ENCODE measurements at regions not wholly inside any gene's neighbourhood (a gene's known extent, or its start where the extent isn't known, plus 50 kb on each side); places are given as distances from the start of the nearest gene placed in this dataset.

DNA sequence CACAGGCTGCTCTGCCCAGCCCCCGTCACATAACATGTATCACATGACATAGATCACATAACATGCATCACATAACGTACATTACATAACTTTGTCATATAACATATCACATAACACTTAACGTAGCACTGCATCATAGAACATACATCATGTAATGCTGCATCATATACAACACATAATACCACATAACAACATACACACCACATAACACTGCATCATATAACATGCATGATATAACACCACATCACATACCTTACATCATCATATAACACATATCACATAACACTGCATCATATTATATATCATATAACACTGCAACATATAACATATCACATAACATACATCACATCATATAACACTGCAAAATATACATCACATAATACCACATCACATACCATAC is 83.8 kb downstream of the AXIN2 start:
- DNase-seq: no peak

DNA sequence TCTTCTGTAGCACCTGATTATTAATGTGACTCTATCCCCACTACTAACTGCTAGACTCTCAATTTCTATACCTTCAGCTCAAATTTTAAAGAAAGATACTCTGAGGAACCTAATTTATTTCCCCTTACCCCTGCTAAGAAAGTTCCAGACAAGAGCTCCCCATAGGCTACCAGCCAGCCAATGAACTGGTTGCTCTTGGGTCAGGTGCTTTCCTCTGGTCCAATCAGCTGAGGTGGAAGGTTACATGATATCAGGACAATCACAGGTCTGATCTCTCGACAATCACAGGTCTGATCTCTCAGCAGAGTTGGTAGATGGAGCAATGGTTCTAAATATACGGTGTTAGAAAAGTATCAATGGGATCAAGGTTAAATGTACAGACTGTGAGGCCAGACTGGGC is 86.8 kb downstream of the AXIN2 start:
- no peak for DNase-seq

DNA sequence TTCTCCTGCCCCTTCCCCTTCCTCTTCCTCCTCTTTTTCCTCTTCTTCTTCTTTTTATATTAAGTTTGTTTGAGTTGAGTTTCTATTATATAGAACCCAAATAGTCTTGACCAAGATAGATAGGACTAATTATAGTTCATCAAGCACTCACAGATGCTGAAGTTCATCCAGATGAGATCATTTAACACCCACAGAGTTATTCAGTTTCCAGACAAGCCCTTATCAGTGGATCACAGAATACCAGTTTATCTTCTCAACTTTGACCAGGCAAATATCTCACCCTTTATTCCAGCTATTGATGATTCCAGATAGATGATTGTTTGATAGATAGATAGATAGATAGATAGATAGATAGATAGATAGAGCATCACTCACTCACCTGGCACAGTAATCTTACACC is 87.5 kb downstream of the AXIN2 start:
- DNase-seq: no peak

DNA sequence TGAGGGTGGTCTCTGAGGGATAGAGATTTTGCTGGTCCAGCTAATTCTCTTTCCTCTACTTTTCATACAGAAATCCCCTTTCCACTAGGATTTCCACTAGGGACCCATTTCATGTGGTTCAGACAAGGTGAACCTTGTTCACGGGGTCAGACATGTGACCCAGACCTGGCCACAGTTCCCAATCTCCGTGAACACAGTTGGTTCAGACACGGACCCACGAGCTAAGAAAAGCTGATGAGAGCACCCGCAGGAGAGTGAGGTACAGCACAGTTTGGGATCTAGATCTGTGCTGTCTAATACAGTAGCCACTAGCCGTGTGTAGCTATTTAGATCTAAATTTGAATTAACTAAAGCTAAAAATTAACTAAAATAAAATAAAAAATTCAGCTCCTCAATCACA is 88.1 kb downstream of the AXIN2 start:
- no peak for DNase-seq

DNA sequence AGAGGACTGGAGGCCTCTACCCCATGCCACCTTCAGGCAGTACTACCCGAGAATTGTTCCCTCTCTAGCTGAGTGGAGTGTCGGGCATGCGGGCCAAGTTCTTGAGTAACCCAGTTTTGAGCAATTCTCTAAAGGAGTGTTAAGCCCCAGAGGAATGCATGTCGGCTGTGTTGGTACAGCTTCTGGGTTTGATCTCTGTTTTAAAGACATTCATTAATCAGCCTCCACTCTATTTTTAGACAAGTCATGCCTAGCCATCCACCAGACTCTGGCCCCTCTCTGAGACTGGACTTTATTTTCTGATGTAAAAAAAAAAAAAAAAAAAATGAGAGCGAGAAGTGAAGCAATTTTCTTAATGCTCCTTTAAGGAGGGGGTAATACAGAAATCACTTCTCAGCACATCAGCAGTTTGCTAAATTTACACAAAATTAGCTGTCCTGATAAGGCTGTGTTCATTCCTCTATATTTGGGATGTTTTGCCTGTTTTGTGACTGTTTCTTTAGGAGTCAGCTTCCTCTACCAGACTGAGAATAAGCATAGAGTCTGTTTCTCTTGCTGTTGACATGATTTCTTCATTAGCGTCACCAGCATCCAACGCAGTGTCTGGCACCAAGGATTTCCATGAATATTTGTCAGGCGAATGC is 88.7 kb downstream of the AXIN2 start:
- DNase-seq: no peak

DNA sequence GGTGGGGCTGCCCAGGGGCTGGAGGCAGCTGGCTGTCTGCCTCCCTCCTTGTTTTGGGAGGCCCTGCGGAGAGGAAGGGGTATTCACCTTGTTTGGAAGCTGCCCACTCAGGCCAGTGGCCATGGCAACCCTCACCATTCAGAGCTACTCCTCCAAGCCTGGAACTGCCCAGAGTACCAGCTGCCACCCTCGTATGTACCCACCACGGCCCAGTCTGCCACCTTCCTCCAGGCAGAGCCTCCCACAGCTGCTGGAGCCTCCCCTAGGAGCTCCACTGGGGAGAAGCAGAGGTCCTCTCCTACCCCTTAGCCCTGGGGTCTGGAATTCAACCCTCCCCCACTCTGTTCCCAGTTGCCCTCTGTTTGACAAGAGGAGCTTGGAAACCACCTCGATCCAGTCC is 90.7 kb downstream of the AXIN2 start:
- DNase-seq: no peak

DNA sequence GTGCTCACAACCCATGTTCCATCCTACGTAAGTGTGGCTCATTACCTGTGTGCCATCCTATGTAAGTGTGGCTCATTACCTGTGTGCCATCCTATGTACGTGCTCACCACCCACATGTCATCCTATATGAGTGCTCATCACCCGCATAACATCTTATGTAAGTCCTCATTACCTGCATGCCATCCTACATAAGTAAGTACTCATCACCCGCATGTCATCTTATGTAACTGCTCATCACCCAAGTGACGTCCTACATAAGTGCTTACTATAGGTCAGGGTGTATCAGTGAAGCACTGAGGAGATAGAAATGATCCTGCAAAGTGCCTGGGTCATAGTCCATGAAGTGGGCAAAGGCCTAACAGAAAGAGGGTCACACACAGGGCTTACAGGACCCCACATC is 93.1 kb downstream of the AXIN2 start:
- DNase-seq: no peak

DNA sequence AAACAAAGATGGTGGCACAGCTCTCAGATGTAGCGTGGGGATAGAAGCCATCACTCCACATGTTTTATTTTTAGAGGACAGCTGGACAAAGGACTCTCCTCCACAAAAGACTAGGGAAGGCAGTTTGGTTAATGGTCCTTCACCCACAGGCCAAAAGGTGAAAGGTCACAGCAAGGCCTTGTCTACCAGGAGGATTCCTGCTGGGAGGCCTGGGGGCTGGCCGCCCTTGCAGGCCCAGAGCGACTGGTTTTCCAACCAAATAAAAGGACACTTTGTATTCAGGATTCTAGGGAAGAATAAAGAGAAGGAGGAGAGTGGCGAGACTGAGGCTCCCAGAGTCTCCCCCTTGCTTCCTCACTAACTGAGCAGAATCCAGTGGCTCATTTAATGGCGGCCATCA is 94.3 kb downstream of the AXIN2 start:
- DNase-seq: no peak

DNA sequence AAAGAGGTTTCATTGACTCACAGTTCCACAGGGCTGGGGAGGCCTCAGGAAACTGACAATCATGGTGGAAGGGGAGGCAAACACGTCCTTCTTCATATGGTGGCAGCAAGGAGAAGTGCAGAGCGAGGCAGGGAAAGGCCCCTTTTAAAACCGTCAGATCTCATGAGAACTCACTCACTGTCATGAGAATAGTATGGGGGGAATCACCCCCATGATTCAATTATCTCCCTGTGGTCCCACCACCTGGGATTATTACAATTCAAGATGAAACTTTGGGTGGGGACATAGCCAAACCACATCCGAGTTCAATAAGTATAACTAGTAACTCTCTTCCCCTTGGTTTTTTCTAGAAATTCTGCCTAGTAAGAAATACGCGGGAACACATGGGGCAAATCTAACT is 94.9 kb downstream of the AXIN2 start:
- no peak for DNase-seq

DNA sequence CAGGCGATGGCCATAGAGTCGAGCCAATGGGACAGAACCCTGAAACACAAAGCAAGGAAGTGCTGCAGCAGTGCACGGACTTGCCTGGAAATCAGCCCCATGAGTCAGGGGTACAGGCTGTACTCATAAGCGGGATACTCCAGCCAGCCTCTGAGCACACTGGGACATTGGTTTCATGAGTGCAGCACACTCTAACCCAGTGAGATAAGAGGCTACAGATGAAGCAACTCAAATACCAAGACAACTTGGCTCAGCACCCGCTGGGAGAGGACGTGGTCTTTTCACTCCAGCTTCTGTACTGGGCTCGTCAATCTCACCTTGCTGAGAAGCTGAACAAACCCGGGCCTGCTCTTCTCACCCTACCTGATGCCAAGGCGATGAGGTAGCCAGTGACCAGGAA is 98.2 kb downstream of the AXIN2 start:
- no peak for DNase-seq

DNA sequence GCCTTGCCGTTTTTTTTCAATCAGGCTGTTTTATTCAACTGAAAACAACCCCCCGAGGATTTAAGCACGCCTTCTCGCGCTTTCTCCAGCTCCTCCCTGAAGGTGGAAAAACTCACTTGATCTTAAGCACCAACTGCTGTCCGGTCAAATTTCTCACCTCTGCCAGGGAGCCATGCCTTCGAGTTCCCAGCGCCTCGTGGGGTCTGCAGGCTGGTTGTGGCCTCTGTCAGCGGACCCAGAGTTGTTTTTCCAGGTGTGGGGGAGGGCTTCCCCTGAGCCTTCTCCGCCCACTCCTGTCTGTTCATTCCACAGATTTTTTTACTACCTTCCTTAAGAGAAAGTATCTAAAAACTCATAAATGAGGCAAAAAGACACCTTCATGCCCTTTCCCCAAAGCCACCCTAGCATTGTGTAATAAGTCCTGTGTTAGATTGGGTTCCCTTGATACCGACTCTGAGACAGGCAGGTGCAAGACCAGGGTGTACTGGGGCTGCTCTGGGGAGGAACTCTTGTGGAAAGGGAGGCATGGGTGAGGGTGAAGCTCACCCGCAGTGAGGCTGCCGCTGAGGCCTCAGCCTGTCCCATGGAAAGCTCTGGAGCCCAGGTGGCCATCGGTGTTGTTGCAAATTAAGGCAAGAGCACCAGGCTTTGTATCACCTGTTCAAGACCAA is 101.6 kb downstream of the AXIN2 start:
- DNase-seq: no peak

DNA sequence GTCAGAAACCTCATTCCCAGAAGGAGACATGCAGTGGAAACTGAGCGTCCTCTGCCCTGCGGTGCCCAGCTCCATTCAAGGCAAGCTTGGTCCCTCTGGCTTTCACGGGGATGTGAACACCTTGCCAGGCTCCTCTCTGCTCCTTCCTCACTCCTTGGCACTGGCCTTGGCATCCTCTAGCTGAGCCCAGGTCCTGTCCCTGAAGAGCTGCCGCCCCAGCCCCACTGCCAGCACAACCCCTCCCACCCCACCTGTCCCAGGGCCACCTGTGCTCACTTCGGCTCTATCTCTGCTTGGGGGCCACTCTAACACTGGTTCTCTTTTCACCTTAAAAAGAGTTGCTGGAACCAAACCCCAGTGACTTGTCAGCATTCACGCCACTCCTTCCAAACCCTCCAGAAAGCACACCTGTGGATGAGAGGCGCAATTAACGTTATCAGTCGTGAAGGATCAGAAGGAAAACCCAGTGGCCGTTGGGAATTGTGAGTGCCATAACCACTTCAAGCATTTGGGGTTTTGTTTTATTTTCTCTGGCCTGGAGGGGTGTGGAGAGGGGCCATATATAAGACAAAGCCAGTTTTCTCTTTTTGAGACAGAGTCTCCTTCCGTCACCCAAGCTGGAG is 103.7 kb downstream of the AXIN2 start:
- no peak for DNase-seq

DNA sequence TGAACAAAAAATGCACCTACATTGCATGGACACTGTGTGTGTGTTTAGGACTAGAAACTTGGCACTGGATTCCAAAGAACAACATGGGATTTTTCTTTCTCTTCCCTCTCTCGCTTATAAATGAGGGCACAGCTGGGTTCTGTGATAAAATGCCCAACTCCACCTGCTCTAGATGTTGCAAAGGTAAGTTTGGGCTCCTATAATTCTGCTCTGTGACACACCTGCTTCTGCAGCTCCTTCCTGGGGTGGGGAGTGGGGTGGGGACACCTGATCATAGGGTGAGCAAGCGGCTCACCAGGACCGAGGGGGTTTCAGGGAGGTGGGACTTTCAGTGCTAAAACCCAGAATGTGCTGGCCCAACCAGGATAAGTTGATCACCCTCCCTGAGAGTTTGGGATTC is 104.3 kb downstream of the AXIN2 start:
- DNase-seq: no peak

DNA sequence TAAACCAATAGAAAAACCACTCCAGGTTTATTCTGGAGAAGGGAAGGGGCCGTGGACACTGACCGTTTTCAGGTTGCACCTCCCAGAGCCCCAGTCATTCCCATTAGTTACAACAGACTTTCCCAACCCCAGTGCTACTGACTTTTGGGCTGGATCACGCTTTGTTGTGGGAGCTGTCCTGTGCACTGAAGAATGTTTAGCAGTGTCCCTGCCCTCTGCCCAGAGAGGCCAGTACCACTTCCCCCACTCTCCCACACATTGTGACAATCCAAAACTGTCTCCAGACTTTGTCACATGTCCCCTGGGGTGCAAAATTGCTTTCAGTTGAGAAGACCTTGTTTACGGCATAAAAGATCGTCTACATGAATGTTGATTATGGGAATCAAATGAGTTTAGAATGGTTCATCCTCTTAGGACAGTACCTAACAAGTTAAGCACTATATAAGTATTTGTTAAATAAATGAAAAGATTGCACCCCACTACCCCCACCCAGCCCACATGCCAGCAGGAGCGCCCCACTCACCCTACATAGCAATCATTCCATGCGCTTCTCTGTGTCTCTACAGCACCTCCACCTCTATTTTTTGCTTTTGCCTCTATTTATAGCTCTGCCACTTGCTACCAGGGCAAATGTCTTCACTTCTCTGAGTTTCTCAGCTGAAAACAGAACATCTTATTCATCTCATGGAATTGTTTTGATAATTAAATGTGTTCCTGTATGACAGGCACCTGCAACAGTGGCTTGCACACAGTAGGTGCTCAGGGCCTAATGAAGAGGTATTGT is 104.9 kb downstream of the AXIN2 start:
- DNase-seq: no peak

DNA sequence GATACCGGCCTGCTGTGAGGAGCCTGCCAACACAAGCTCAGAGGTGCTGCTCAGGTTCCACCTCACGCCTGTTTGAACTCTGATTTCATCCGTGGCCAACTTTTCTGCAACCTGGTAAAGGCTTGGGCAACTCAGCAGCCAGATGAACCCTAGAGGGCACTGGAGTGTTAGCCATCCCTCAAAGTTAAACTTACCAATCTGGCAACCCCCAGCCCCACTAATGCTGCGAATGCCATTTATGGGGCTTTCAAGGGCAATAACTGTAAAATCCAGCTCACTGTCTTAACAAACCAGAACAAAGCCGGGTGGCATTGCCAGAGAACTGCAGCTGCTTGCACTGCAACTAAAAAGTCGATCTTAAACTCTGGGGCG is 105.5 kb downstream of the AXIN2 start:
- peak; percentile 4 for DNase-seq

DNA sequence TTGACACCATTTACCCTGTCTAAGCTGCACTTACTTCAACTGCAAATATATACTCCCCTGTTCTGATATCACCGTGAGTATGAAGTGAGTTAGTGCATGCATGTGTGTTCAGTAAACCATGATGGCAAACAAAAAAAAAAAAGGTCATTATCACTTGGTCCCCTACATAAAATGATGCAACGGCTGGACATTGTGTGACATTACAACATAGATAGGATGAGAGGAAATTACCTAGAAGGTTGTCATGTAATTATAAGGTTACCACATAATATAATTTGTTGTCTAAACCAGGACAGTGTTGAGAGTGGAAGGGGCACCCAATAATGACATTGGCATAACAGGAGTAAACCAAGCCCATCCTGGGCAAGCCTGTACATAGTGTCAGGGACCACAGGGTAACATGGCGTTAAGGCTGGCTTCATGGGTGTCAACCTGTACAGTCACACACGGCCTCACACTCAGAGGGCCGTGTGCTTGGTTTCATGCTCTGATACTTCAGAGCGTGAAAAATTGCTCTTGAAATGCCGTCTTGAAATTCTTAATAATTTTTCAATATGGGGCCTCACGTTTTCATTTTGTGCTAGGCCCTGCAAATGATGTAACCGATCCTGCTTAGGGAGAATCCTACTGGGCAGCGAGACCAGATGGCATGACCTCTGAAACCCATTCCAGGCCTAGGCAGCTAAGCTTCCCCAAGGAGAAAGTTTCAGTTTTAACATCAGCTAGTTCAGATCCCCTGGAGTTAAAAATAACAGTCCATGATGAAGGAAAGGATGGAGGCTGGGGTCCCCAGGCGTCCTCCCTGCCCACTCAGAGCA is 106.1 kb downstream of the AXIN2 start:
- no peak for DNase-seq

DNA sequence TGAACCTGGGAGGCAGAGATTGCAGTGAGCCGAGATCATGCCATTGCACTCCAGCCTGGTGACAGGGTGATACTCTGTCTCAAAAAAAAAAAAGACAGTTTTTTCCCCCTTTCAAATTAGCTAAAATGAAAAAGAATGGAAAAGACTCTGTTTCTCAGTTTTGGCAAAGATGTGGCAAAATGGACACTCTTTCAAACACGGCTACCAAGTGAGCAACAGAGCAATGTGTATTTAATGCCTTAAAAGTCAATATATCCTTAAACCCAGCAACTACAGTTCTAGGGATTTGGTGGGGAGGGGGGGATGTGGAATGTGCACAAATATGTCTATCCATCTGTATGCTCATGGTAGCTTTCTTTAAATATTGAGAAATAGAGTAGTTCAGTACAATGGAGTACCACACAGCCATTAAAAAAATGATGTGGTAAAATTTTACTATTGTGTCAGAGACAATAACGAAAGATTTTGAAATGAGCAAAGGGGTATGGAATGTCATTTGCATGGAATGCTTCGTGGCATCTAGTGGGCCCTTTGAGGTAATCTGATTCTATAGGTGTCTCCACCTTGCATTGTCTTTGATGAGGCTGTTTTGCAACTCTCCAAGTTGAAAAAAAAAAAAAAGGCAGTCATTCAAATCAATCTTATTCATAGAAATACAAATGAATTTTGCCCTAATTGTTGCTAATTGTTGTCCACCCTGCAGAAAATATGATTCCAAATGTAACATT is 108.1 kb downstream of the AXIN2 start:
- no peak for DNase-seq

DNA sequence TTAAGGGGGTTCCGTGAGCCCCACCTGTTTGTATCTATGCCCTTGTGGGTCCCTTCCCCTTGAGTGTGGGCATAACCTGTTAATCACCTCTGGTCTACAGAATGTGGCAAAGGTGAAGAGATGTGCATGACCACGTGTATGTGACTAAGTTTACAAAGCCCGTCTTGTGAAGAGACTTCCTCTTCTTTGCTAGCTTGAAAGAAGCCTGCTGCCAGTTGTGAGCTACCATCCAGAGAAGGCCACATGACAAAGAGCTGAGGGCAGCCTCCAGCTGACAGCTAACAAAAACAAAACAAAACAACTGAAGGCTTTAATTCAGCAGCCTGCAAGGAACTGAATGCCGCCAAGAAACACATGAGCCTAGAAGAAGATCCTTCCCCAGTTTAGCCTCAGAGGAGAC is 112.0 kb downstream of the AXIN2 start:
- DNase-seq: no peak

DNA sequence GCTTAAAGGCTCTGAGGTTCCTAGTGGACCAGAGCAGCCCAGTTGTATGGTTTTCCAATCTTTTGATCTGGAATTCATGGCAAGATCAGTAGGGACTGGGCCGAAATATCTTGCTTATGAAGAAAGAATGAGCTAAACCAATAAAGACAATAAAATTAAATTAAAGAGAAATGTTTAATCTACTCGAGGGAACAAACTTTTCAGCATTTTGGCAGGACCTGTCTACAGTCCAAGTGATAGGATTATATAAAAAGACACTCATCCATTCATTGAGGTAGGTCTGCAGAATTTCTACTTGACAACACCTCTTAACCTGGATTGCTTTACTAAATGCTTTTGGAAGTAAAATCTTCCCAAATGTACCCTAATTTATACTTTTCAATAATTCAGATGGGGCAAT is 113.6 kb downstream of the AXIN2 start:
- no peak for DNase-seq

DNA sequence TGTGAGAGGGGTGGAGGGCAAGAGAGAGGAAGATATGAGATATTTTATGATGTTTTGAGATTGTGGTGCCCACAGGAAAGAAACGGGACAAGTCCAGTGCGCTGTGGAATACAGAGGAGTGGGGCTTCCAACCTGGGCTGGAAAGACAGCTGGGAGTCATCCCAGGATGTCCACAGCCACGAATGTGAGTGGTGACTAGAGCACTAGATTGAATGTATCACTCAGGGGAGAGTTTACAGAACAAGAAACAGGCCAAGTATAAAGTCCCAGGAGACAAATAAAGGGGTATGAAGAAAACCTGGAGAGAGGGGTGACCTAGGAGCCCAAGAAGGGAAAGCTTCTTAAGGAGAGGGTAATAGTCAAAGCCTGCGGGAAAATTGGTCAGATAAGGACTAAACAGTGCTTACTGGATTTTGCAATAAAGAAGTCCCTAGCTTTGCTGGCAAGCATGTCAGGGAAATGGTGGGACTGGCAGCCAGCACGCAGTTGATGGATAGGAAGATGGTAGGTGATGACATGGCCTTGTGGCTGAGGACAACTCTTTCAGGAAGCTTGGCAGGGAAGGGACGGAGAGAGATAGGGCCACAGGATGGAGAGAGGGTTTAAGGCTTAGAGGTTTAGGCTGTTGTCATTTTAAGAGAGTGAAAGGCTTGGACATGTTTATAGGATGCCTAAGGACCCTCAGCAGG is 114.5 kb downstream of the AXIN2 start:
- DNase-seq: no peak

DNA sequence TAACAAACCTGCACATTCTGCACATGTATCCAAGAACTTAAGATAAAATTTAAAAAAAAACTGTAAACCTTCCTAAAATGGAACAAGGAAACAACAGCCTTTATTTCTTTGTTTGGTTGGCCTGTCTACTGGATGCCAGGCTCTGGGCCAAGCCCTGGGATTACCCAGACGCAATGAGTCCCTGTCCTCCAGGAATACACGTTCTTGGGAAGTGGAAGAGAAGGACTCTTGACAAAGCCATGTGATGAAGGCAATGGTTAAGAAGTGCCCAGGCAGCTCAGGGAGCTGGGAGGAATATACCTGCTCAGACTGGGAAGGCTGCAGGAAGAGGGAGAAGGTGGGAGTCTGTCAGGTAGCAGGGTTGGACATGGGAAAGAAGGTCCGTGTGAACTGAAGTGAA is 115.4 kb downstream of the AXIN2 start:
- no peak for DNase-seq

DNA sequence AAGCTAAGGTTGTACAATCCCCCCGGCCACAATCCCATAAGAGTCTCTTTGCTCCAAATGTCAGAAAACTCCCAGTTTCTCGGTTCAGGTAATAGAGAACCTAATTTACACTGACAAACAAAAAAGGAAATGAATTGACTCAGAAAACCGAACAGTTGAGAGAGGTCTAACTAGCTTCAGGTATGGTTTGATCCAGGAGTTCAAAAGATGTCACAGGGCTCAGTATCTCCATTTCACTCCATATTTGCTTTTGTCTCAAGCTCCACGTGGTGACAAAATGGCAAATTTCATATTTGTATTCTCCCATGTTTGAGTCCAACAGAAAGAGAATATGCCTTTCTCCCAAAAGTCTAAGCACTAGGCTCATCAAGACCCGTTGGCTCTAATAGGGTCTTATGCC is 117.4 kb downstream of the AXIN2 start:
- DNase-seq: no peak

All from central memory CD4-positive, alpha-beta T cell (primary cell).